ENCODE measurements at regions not wholly inside any gene's neighbourhood (a gene's known extent, or its start where the extent isn't known, plus 50 kb on each side); places are given as distances from the start of the nearest gene placed in this dataset.

- Histone ChIP-seq H3K4me1 (ENCODE audit: low read length) (no peaks in the 10 kb centered on the region), H3K27me3 (ENCODE audit: low read depth, low read length) (no peaks in the 10 kb centered on the region), H3K4me2 (ENCODE audit: low read length) (no peak overlapping the region), H3K9ac (ENCODE audit: low read length) (no peak overlapping the region), H2AFZ (ENCODE audit: low read depth, low read length) (no peak overlapping the region), H3K79me2 (ENCODE audit: low read length) (no peaks in the 10 kb centered on the region), H3K4me3 (ENCODE audit: low read length) (no peak overlapping the region), H3K9me3 (ENCODE audit: insufficient read depth, low read length) (no peaks in the 10 kb centered on the region), H4K20me1 (ENCODE audit: insufficient read depth, low read length) (no peaks in the 10 kb centered on the region), H3K36me3 (replicated peaks; ENCODE audit: low read depth, low read length) (no peaks in the 10 kb centered on the region), H3K27ac (ENCODE audit: low read length) (no peak overlapping the region)
- TF ChIP-seq EZH2phosphoT487 (IDR thresholded peaks at IDR 0.05; ENCODE audit: low read depth) = no peak
- no peak for TF ChIP-seq CTCF (IDR thresholded peaks at IDR 0.05; ENCODE audit: low read depth, low read length)
Observed at GRCh38 chrX:5756616-5757015, 472.1 kb downstream of the NLGN4X start.

GRCh38 chrX:5753291-5753690, 475.4 kb downstream of the NLGN4X start:
- H3K79me2 ChIP-seq (ENCODE audit: low read length) = no peaks in the 10 kb centered on the region
- H3K9ac ChIP-seq (ENCODE audit: low read length) = no peak overlapping the region
- no peaks in the 10 kb centered on the region for H3K36me3 ChIP-seq (replicated peaks; ENCODE audit: low read depth, low read length)
- no peak overlapping the region for H3K4me2 ChIP-seq (ENCODE audit: low read length)
- no peak overlapping the region for H3K27ac ChIP-seq (ENCODE audit: low read length)
- no peaks in the 10 kb centered on the region for H3K27me3 ChIP-seq (ENCODE audit: low read depth, low read length)
- H3K4me1 ChIP-seq (ENCODE audit: low read length) = no peaks in the 10 kb centered on the region
- TF ChIP-seq EZH2phosphoT487 (IDR thresholded peaks at IDR 0.05; ENCODE audit: low read depth) (no peak), CTCF (IDR thresholded peaks at IDR 0.05; ENCODE audit: low read depth, low read length) (no peak)
- no peak overlapping the region for H2AFZ ChIP-seq (ENCODE audit: low read depth, low read length)
- H4K20me1 ChIP-seq (ENCODE audit: insufficient read depth, low read length) = no peaks in the 10 kb centered on the region
- no peaks in the 10 kb centered on the region for H3K9me3 ChIP-seq (ENCODE audit: insufficient read depth, low read length)
- no peak overlapping the region for H3K4me3 ChIP-seq (ENCODE audit: low read length)

- no peaks in the 10 kb centered on the region for H3K9me3 ChIP-seq (ENCODE audit: insufficient read depth, low read length)
- no peaks in the 10 kb centered on the region for H3K27me3 ChIP-seq (ENCODE audit: low read depth, low read length)
- no peak overlapping the region for H3K9ac ChIP-seq (ENCODE audit: low read length)
- no peak overlapping the region for H3K4me3 ChIP-seq (ENCODE audit: low read length)
- no peak overlapping the region for H3K4me2 ChIP-seq (ENCODE audit: low read length)
- H2AFZ ChIP-seq (ENCODE audit: low read depth, low read length) = no peak overlapping the region
- H3K27ac ChIP-seq (ENCODE audit: low read length) = no peak overlapping the region
- TF ChIP-seq CTCF (IDR thresholded peaks at IDR 0.05; ENCODE audit: low read depth, low read length) = no peak
- TF ChIP-seq EZH2phosphoT487 (IDR thresholded peaks at IDR 0.05; ENCODE audit: low read depth) = no peak
- no peaks in the 10 kb centered on the region for H3K4me1 ChIP-seq (ENCODE audit: low read length)
- H3K79me2 ChIP-seq (ENCODE audit: low read length) = no peaks in the 10 kb centered on the region
- H3K36me3 ChIP-seq (replicated peaks; ENCODE audit: low read depth, low read length) = no peaks in the 10 kb centered on the region
- H4K20me1 ChIP-seq (ENCODE audit: insufficient read depth, low read length) = no peaks in the 10 kb centered on the region
Observed at GRCh38 chrX:5752831-5753230, 475.8 kb downstream of the NLGN4X start.

- Histone ChIP-seq H3K27ac (ENCODE audit: low read length) (no peak overlapping the region), H3K4me2 (ENCODE audit: low read length) (no peak overlapping the region), H3K27me3 (ENCODE audit: low read depth, low read length) (no peaks in the 10 kb centered on the region), H3K9ac (ENCODE audit: low read length) (no peak overlapping the region), H3K36me3 (replicated peaks; ENCODE audit: low read depth, low read length) (no peaks in the 10 kb centered on the region), H2AFZ (ENCODE audit: low read depth, low read length) (no peak overlapping the region), H3K9me3 (ENCODE audit: insufficient read depth, low read length) (no peaks in the 10 kb centered on the region), H3K4me1 (ENCODE audit: low read length) (no peaks in the 10 kb centered on the region), H3K79me2 (ENCODE audit: low read length) (no peaks in the 10 kb centered on the region), H3K4me3 (ENCODE audit: low read length) (no peak overlapping the region), H4K20me1 (ENCODE audit: insufficient read depth, low read length) (no peaks in the 10 kb centered on the region)
- TF ChIP-seq EZH2phosphoT487 (IDR thresholded peaks at IDR 0.05; ENCODE audit: low read depth) (no peak), CTCF (IDR thresholded peaks at IDR 0.05; ENCODE audit: low read depth, low read length) (no peak)
Observed at GRCh38 chrX:5748586-5749150, 480.0 kb downstream of the NLGN4X start.

All from OCI-LY3 (cell line).